SKM-1 treated with dmso at 0.1 percent for 144 hours (cell line): ENCODE measurements at regions not wholly inside any gene's neighbourhood (a gene's known extent, or its start where the extent isn't known, plus 50 kb on each side); places are given as distances from the start of the nearest gene placed in this dataset.

ENCODE experiments used
- DNase-seq: peaks from one replicate; lab custom pipeline; 2025; ENCODE audit not compliant: unreplicated experiment; lab: John Stamatoyannopoulos, UW

DNA sequence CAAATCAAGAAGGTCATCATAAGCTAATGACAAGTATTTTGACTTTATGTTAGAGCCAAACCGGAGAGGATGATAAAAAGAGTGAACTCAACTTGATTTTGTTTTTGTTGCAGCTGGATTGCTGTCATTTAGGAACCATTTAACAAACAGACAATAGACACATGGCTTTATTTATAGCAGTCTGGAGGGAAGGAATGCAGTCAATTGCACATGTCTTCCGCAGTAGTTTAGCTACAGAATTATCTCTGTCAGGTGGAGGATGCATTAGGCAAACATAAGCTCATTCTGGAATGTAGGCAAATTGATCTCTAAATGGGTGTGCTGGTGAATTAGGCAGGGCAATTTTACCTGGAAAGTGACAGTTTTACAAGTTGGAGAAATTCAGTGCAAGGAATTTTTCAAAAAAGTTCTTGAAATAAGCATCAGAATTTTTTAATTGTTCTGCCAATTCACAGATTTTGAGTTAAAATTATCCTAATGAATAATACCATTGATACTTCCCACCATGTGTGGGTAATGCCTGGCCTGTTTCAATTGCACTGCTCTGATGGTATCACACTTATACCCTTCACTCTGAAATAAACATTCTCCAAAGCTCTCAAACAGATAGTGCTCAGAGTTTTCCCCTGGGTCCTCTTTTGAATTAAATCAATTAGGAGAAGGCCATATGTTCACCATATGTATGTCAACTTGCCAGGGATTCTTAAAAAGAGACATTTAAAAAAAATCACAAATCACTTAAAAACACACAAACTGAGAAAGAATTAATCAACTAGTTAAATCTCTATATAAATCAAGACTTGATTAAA, 318.3 kb downstream of the NDFIP2 start:
- DNase-seq, result no peak

GRCh38 chr13:79796136-79796535, 315.2 kb downstream of the NDFIP2 start:
- DNase-seq, result no peak

- DNase-seq, result no peak
Observed at GRCh38 chr13:79794931-79795330, 314.0 kb downstream of the NDFIP2 start.

DNA sequence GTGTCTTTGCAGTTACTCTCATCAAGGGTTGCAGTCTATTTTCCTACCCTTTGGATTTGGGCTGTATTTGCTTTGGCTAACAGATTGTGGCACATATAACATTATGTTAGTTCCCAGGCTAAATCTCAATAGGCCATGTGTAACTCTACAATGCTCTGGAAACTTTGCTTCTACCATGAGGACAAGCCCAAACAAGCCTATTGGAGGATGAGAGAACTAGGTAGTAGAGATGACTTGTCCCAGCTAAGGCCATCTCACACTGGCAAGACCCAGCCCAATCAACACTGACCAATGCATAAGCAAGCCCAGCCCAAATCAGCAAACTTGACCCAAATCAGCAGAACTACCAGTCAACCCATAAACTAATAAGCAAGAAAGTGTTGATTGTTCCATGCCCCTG, 311.8 kb downstream of the NDFIP2 start:
- no peak for DNase-seq

DNA sequence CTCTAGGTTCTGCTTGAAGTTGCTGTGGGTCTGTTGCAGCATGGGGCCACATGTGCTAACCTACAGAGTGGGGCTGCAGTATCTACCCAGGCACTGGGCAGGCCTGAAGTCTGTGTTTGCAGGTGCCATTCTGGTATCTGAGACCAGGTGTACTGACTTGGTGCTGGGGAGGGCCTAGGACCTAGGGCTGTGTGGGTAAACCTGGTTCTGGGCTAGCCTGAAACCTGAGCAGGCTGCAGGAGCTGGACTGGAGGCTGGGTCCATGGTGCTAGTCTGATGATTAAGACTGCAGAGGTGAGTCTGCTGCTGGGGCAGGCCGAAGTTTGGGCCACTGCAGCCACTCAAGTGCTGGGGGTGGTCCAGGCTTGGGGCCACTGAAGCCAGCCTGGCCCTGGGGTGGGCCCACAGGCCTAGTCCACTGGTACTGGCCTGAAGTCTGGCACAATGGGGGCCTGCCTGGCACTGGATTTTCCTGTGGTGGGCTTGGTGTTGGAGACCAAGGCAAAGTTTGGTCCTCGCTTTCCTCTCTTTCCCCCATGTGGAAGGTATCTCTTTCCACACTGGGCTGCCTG, 310.6 kb downstream of the NDFIP2 start:
- no peak for DNase-seq

GRCh38 chr13:79786176-79786575, 305.2 kb downstream of the NDFIP2 start:
- no peak for DNase-seq

DNA sequence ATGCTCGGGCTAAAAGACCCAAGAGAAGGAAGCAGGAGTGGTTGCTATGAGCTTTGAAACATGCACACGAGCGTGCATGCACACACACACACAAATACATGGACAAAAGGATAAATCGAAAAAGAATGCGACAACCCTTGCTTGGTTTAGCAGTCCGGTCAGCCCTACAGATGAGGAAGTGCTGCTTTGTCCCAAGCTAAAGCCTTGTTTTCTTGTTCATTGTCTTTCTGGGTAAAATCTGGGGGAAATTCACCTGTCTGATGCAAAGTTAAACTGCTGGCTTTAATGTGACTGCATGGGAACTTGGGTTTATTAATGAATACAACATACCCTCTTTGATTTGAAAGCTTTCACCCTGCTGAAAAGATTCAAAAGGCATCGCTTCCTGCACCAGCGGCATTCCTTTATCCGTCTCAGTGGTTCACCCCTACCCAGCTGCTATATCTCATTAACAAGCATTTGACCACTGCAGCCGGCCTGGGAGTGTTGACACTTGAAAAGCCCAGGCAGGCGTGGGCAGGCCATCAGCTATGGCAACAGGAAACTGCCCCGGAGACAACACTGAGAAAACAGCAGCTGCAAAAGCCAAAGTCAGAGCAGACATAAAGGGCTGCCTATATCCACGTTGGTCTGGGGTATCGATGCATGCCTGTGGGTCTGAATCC, 301.7 kb downstream of the NDFIP2 start:
- no peak for DNase-seq

DNA sequence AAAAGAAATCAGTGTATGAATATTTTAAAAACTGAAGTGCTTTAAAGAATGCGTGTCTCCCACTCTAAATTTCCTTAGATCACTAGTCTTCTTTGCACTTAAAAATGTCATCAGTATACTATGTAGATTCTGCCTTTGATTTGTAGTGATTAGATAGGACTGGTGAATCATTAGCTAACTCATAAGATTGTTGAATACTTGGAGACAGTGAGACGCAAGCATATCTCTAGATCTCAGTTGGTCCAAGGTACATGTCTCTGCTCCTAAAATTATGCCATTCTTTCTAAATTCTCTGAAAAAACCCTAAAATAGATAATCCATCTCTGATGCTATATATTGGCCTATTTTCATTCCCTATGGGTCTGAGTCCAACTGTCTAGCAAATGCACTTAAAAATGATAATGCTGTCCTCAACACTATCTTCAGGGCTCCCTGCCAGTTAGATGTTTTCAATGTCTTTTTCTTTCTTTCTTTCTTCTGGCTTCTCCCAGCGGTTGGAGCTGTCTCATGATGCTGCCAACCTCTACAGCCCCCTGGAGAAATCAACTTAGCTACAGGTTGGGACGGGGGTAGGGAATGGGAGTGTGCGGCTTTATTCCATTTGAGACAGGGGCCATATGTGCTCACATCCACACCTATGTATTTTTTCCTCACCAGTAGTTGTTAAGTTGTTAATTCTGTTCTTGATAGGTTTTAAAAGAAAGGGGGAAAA, 301.0 kb downstream of the NDFIP2 start:
- no peak for DNase-seq

DNA sequence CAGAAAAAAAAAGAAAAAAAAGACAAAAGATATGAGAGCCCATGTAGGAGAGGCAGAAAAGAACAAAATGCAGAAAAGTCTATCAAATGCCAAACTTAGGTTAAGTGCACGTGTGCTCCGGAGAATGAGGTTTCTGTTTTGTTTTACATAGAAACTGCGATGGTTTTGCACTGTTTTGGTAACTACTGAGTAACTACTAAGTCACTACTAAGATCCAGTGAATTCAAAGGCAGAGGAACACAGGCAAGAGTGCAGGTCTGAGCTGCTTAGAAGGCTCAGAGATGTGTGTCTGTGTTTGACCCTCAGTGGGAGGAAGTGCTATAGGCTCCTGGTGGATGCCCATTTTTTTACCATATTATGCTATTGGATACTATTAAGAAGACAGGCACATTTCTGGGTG, 299.3 kb downstream of the NDFIP2 start:
- no peak for DNase-seq

GRCh38 chr13:79779761-79780160, 298.8 kb downstream of the NDFIP2 start:
- DNase-seq, result peak; percentile 37

DNA sequence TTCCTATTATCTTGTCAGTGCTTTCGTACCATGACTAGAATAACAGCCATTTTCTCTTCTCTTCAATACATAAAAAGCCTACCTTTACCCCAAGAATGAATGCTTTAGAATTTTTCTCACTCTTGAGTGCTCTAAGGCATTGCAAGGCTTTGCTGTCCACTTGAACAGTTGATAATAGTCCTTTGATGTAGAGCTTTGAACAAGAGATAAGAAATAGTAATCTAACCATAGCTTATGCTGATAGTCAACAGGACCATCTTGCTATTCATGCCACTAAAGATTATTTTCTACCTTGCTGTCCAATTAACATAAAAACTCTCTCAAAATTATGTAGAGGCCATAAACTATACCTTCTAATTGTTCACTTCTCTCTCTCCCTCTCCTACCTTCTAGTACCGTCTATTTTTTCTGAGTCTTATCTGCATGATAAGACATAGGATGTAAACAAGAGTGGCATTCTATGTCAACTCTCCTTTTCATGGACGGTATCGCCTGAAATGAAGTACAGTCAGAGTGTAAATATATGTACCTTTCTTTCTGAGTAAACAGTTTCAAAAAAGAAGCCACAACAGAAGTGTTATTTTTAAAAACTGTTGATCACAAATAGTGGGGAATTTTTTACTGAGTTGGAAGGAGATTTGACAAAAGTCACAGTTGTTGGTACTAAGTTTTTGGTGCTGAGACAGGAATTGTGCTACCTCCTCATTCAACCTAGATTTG, 297.9 kb downstream of the NDFIP2 start:
- DNase-seq, result no peak

DNA sequence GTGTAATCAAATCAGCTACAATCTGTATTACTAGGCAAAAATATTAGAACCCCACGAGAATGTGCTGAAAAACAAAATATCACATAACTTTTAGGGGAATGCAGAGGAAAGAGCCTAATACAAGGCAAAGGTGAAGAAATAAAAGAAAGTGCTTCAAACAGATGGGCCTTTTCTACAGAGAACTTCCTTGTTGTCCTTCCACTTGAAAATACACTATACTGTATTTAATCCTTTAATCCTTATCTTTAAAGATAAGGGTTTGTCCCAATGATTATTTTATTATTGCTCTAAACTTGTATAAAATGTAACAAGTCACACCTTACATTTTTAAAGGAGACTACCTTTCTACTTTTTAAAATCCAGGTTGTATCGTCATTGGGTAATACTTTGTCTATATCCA, 296.5 kb downstream of the NDFIP2 start:
- no peak for DNase-seq

- DNase-seq, result peak; percentile 58
Observed at GRCh38 chr13:79776531-79777295, 295.8 kb downstream of the NDFIP2 start.

GRCh38 chr13:79775830-79776229, 294.9 kb downstream of the NDFIP2 start:
- peak; percentile 5 for DNase-seq

DNA sequence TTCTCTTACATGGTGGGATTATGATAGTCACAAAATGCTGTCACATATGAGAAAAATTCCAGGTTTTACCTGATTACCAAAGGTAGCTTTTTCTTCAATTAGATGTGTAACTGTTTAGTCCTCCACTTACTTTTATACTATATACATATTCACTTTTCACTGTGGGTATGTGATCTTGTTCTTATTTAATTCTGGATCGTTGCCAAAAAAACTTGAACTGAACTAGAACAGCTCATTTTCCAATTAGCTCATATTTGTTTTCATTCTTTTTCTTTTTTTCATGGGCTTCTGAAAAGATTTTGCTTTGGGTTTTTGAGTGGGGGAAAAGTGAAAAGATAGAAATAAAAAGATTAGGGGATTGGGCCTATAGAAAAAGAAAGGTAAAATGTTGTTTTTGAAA, 291.9 kb downstream of the NDFIP2 start:
- no peak for DNase-seq

DNA sequence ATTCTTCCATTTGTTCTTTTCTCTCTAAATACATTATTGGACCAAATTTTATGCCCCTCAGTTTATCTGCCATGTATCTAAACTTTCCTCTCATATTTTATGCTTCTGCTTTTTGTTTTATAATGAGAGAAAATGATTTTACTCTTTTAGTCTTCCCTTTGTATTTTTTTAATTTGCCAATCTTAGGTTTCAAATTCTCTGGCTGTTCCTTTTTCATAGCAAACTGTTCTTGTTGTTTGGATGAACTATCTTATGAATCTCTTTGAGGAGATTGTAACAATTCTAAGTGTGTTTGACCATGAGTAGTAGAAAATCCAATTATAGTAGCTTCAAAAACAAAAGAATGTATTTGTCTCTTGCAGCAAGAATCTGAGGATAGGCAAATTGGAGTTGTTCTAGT, 290.5 kb downstream of the NDFIP2 start:
- no peak for DNase-seq

DNA sequence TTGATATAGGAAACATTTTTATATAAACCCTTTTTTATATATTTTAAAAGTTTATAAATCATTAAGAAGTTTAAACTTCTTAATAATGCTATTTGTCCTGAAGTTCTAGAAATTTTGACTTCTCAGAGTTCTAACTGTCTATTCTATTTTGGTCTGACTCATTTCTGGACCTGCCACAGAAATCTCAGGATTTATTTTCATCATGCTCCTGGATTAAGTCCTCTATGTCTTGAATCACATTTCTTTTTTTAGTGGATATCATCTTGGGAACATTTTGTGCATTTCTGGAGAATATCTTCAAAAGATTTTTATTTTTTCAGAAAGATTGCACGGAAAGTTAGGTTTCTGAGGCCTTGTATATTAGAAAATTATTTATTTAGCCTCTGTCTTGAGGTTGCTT, 289.1 kb downstream of the NDFIP2 start:
- no peak for DNase-seq

GRCh38 chr13:79767126-79767525, 286.2 kb downstream of the NDFIP2 start:
- DNase-seq, result no peak

DNA sequence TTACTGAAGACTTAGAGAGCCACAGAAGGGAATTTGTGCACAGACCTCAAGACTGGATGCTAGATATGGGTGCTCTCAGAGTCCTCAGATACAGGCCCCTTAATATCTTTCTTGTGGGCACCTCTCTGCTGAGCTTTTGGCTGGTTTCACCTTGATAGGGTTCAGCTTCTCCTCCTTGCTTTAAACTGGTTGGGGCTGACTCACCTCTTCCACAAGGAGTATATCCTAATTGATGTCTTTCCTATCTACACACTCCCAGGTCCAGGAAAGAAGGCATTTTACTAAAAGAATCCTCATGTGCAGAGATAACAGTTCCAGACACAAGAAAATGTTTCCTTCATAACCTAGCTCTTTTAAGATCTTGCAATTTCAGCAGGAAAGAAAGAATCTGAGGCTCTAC, 284.4 kb downstream of the NDFIP2 start:
- no peak for DNase-seq

DNA sequence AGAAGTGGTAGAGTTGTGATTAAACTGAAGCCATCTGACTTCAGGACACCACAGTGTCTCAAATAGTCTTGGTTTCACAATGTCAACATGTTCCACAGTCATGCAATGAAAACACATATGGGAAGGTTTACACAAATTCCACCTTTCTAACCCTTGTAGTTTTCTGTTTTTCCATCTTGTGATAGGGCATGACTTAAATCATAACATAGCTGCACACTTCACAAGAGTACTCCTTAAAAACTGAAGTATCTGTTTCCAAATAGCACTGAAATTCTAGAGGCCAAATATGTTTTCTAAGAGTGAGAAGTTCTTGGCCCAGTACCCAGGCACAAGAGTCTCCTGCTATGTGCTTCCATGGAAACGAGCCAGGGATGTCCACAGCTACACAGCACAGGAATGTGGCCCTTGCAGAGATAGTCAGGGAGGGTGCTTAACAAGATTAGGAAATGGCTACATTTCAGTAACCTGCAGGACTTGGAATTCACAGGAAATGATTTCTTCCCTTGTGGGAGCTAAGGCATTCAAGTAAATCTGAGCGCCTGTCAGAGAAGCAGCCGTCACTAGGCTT, 269.1 kb downstream of the NDFIP2 start:
- DNase-seq, result no peak
